ENCODE measurements at regions not wholly inside any gene's neighbourhood (a gene's known extent, or its start where the extent isn't known, plus 50 kb on each side); places are given as distances from the start of the nearest gene placed in this dataset.

GRCh38 chr4:189409158-189409557 lies 531.5 kb upstream of the FRG1 start:
- H3K27me3 ChIP-seq (ENCODE audit: control insufficient read depth in 1 of 2, insufficient read depth in 2 of 2, low read length in 2 of 2): no peaks in the 10 kb centered on the region
- H3K27ac ChIP-seq (ENCODE audit: low read depth in 2 of 2, low read length in 1 of 2): no peak overlapping the region
- H3K4me3 ChIP-seq (ENCODE audit: low read depth in 1 of 2, low read length in 2 of 2): no peak overlapping the region
- H3K9me3 ChIP-seq (ENCODE audit: control insufficient read depth in 2 of 2, insufficient read depth in 1 of 2, low read depth in 1 of 2, low read length in 1 of 2): peaks cover 0 to 2% of the 10 kb centered on the region in 2 donors
- no peaks in the 10 kb centered on the region for H3K4me1 ChIP-seq (ENCODE audit: control insufficient read depth in 2 of 2, insufficient read depth in 2 of 2, low read length in 1 of 2)
- no peaks in the 10 kb centered on the region for H3K36me3 ChIP-seq (ENCODE audit: control insufficient read depth in 2 of 2, insufficient read depth in 2 of 2, low read length in 1 of 2)
- WGBS, 2 donors: 83 to 84% methylated on average over 6 of the region's 6 CpGs

GRCh38 chr4:189414021-189414420 lies 526.7 kb upstream of the FRG1 start:
- Histone ChIP-seq H3K4me3 (ENCODE audit: low read depth in 1 of 2, low read length in 2 of 2) (no peak overlapping the region), H3K36me3 (ENCODE audit: control insufficient read depth in 2 of 2, insufficient read depth in 2 of 2, low read length in 1 of 2) (no peaks in the 10 kb centered on the region), H3K9me3 (ENCODE audit: control insufficient read depth in 2 of 2, insufficient read depth in 1 of 2, low read depth in 1 of 2, low read length in 1 of 2) (peaks cover 0 to 5% of the 10 kb centered on the region in 2 donors), H3K27ac (ENCODE audit: low read depth in 2 of 2, low read length in 1 of 2) (no peak overlapping the region), H3K27me3 (ENCODE audit: control insufficient read depth in 1 of 2, insufficient read depth in 2 of 2, low read length in 2 of 2) (no peaks in the 10 kb centered on the region), H3K4me1 (ENCODE audit: control insufficient read depth in 2 of 2, insufficient read depth in 2 of 2, low read length in 1 of 2) (no peaks in the 10 kb centered on the region)
- WGBS, 2 donors: 65 to 70% methylated on average over 4 of the region's 4 CpGs

DNA sequence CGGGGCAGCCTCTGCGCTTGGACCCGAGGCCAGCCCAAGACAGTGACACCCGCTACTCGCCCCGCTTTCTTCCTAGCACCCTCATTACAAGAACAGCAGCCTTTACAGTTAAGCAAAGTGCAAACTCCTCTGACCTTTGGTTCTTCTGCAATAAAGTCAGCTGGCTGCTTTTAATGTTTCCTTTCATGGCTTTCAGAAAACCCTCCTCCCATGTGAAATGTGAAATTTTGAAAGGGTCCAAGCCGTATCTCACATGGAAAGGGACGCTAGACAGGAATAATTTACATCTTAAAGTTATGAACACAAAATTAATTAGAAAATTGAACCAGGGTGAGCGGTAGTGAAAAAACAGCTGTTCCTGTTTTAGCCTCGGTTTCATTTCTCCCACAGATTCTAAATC lies 520.1 kb upstream of the FRG1 start:
- H3K4me3 ChIP-seq (ENCODE audit: low read depth in 1 of 2, low read length in 2 of 2): no peak overlapping the region
- no peaks in the 10 kb centered on the region for H3K36me3 ChIP-seq (ENCODE audit: control insufficient read depth in 2 of 2, insufficient read depth in 2 of 2, low read length in 1 of 2)
- no peak overlapping the region for H3K27ac ChIP-seq (ENCODE audit: low read depth in 2 of 2, low read length in 1 of 2)
- H3K4me1 ChIP-seq (ENCODE audit: control insufficient read depth in 2 of 2, insufficient read depth in 2 of 2, low read length in 1 of 2): no peaks in the 10 kb centered on the region
- WGBS, 2 donors: 44 to 52% methylated on average over 10 of the region's 10 CpGs
- H3K27me3 ChIP-seq (ENCODE audit: control insufficient read depth in 1 of 2, insufficient read depth in 2 of 2, low read length in 2 of 2): no peaks in the 10 kb centered on the region
- H3K9me3 ChIP-seq (ENCODE audit: control insufficient read depth in 2 of 2, insufficient read depth in 1 of 2, low read depth in 1 of 2, low read length in 1 of 2): peaks cover 0 to 13% of the 10 kb centered on the region in 2 donors

GRCh38 chr4:189436207-189436606 lies 504.5 kb upstream of the FRG1 start:
- Histone ChIP-seq H3K4me1 (ENCODE audit: control insufficient read depth in 2 of 2, insufficient read depth in 2 of 2, low read length in 1 of 2) (no peaks in the 10 kb centered on the region), H3K4me3 (ENCODE audit: low read depth in 1 of 2, low read length in 2 of 2) (no peak overlapping the region), H3K36me3 (ENCODE audit: control insufficient read depth in 2 of 2, insufficient read depth in 2 of 2, low read length in 1 of 2) (no peaks in the 10 kb centered on the region), H3K27me3 (ENCODE audit: control insufficient read depth in 1 of 2, insufficient read depth in 2 of 2, low read length in 2 of 2) (no peaks in the 10 kb centered on the region), H3K27ac (ENCODE audit: low read depth in 2 of 2, low read length in 1 of 2) (no peak overlapping the region), H3K9me3 (ENCODE audit: control insufficient read depth in 2 of 2, insufficient read depth in 1 of 2, low read depth in 1 of 2, low read length in 1 of 2) (peaks cover 3 to 7% of the 10 kb centered on the region in 2 donors)
- 56 to 79% methylated on average over 3 of the region's 3 CpGs for WGBS, 2 donors

DNA sequence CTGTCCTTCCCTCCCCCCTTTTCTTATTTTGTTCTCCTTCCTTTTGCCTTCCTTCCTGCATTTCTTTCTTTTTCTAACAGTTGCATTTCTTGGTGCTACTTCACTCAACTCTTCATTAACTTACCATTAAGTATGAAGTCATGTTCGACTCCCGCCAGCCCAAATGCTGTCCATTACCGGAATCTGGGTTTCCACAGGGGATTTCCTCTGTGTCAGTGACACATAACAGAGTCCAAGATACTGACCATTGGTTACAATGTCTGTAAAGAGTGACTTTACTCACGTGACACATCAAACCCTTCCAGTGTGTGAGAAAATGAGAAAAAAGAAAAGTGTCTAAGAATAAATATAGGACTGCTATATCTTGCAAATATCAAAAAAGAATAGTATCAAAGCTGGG lies 500.0 kb upstream of the FRG1 start:
- no peaks in the 10 kb centered on the region for H3K27me3 ChIP-seq (ENCODE audit: control insufficient read depth in 1 of 2, insufficient read depth in 2 of 2, low read length in 2 of 2)
- no peak overlapping the region for H3K27ac ChIP-seq (ENCODE audit: low read depth in 2 of 2, low read length in 1 of 2)
- WGBS, 2 donors: 76% methylated on average over 4 of the region's 4 CpGs
- H3K36me3 ChIP-seq (ENCODE audit: control insufficient read depth in 2 of 2, insufficient read depth in 2 of 2, low read length in 1 of 2): no peaks in the 10 kb centered on the region
- H3K9me3 ChIP-seq (ENCODE audit: control insufficient read depth in 2 of 2, insufficient read depth in 1 of 2, low read depth in 1 of 2, low read length in 1 of 2): peaks cover 0 to 3% of the 10 kb centered on the region in 2 donors
- H3K4me3 ChIP-seq (ENCODE audit: low read depth in 1 of 2, low read length in 2 of 2): no peak overlapping the region
- no peaks in the 10 kb centered on the region for H3K4me1 ChIP-seq (ENCODE audit: control insufficient read depth in 2 of 2, insufficient read depth in 2 of 2, low read length in 1 of 2)

DNA sequence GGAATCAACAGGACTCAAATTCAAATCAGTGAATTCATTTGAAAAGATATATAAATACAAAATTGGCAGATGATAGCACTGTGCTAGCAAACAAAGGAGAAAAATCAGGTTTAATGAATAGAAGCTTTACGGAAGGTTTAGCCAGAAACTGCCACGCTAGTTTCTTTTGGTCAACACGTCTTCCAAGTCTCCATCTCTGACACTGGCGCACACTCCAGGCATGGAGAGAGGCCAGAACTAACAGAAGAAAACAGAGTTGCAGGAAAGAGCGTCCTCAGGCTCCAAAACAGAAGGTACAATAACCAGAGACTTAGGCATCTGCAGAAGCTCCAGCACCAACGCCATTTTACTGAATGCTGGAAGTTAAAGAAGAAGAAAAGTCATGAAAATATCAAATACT lies 497.3 kb upstream of the FRG1 start:
- H3K9me3 ChIP-seq (ENCODE audit: control insufficient read depth in 2 of 2, insufficient read depth in 1 of 2, low read depth in 1 of 2, low read length in 1 of 2): no peaks in the 10 kb centered on the region
- no peak overlapping the region for H3K27ac ChIP-seq (ENCODE audit: low read depth in 2 of 2, low read length in 1 of 2)
- no peaks in the 10 kb centered on the region for H3K27me3 ChIP-seq (ENCODE audit: control insufficient read depth in 1 of 2, insufficient read depth in 2 of 2, low read length in 2 of 2)
- no peaks in the 10 kb centered on the region for H3K4me1 ChIP-seq (ENCODE audit: control insufficient read depth in 2 of 2, insufficient read depth in 2 of 2, low read length in 1 of 2)
- 45 to 49% methylated on average over 6 of the region's 6 CpGs for WGBS, 2 donors
- no peaks in the 10 kb centered on the region for H3K36me3 ChIP-seq (ENCODE audit: control insufficient read depth in 2 of 2, insufficient read depth in 2 of 2, low read length in 1 of 2)
- H3K4me3 ChIP-seq (ENCODE audit: low read depth in 1 of 2, low read length in 2 of 2): no peak overlapping the region

GRCh38 chr4:189445613-189446012 lies 495.1 kb upstream of the FRG1 start:
- Histone ChIP-seq H3K27me3 (ENCODE audit: control insufficient read depth in 1 of 2, insufficient read depth in 2 of 2, low read length in 2 of 2) (no peaks in the 10 kb centered on the region), H3K27ac (ENCODE audit: low read depth in 2 of 2, low read length in 1 of 2) (no peak overlapping the region), H3K4me3 (ENCODE audit: low read depth in 1 of 2, low read length in 2 of 2) (no peak overlapping the region), H3K36me3 (ENCODE audit: control insufficient read depth in 2 of 2, insufficient read depth in 2 of 2, low read length in 1 of 2) (no peaks in the 10 kb centered on the region), H3K9me3 (ENCODE audit: control insufficient read depth in 2 of 2, insufficient read depth in 1 of 2, low read depth in 1 of 2, low read length in 1 of 2) (peaks cover 0 to 3% of the 10 kb centered on the region in 2 donors), H3K4me1 (ENCODE audit: control insufficient read depth in 2 of 2, insufficient read depth in 2 of 2, low read length in 1 of 2) (no peaks in the 10 kb centered on the region)

DNA sequence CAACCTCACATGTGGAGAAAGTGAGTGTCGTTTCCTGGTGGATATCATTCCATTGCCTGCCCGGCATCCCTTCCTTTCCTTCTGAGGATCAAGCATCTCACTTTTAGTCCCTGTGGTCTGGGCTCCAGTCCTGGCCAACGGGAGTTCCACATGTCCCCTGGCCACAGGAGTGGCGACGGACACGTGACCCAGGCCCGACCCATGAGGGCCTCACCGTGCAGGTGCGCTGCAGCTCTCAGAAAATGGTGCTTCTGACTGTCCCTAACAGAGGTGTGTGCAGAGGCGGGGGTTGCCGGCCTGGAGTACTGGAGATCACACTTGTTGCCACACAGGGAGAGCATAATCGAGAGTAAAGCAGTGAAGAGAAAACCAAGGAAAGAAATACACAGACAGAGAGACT lies 476.9 kb upstream of the FRG1 start:
- H3K27ac ChIP-seq (ENCODE audit: low read depth in 2 of 2, low read length in 1 of 2): no peak overlapping the region
- no peak overlapping the region for H3K4me3 ChIP-seq (ENCODE audit: low read depth in 1 of 2, low read length in 2 of 2)
- 86 to 88% methylated on average over 12 of the region's 12 CpGs for WGBS, 2 donors

DNA sequence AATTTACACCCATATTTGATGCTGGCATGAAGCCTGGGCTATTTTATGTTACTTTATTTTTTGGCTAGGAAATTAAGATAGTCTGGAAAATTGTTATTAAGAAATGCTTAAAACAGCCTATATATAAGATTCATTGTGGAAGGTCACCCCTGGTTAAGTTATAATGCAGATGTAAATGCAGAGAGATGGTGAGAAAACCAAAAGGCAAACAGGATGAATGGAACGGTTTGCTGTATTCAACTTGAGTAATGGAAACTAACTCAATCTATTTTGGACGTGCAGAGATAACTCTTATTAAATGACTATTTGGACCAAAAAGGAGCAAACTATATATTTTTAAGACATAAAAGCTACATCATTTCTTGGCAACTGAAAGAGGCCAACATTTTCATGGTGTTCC lies 446.3 kb upstream of the FRG1 start:
- peaks cover 2 to 19% of the 10 kb centered on the region in 2 donors for H3K9me3 ChIP-seq (ENCODE audit: control insufficient read depth in 2 of 2, insufficient read depth in 1 of 2, low read depth in 1 of 2, low read length in 1 of 2)
- H3K27me3 ChIP-seq (ENCODE audit: control insufficient read depth in 1 of 2, insufficient read depth in 2 of 2, low read length in 2 of 2): no peaks in the 10 kb centered on the region
- 71 to 73% methylated on average over 2 of the region's 2 CpGs for WGBS, 2 donors
- no peak overlapping the region for H3K4me3 ChIP-seq (ENCODE audit: low read depth in 1 of 2, low read length in 2 of 2)
- peaks cover 0 to 3% of the 10 kb centered on the region in 2 donors for H3K4me1 ChIP-seq (ENCODE audit: control insufficient read depth in 2 of 2, insufficient read depth in 2 of 2, low read length in 1 of 2)
- H3K27ac ChIP-seq (ENCODE audit: low read depth in 2 of 2, low read length in 1 of 2): no peak overlapping the region
- no peaks in the 10 kb centered on the region for H3K36me3 ChIP-seq (ENCODE audit: control insufficient read depth in 2 of 2, insufficient read depth in 2 of 2, low read length in 1 of 2)

More for the DNA sequence above, 476.9 kb upstream of the FRG1 start:
- Histone ChIP-seq H3K36me3 (ENCODE audit: control insufficient read depth in 2 of 2, insufficient read depth in 2 of 2, low read length in 1 of 2) (no peaks in the 10 kb centered on the region), H3K4me1 (ENCODE audit: control insufficient read depth in 2 of 2, insufficient read depth in 2 of 2, low read length in 1 of 2) (no peaks in the 10 kb centered on the region), H3K9me3 (ENCODE audit: control insufficient read depth in 2 of 2, insufficient read depth in 1 of 2, low read depth in 1 of 2, low read length in 1 of 2) (peaks cover 0 to 4% of the 10 kb centered on the region in 2 donors), H3K27me3 (ENCODE audit: control insufficient read depth in 1 of 2, insufficient read depth in 2 of 2, low read length in 2 of 2) (no peaks in the 10 kb centered on the region)

DNA sequence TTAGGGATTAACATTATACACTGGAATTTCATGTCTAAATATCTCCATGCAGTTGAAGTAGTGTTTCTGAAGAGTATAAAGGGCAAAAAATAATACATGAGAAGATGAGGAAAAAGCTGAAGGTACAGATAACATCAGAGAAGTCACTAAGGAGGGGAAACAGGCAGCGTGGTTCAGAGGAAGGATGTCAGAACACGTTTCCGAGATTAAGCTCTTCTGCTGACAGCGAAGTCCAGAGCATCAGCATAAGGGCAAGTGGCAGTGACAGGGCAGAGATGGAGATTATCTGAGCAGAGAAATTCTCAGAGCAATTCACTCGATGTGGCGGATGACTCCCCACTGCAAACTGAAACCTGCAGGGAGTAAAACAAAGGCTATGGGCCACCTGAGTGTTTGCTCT lies 443.2 kb upstream of the FRG1 start:
- Histone ChIP-seq H3K36me3 (ENCODE audit: control insufficient read depth in 2 of 2, insufficient read depth in 2 of 2, low read length in 1 of 2) (no peaks in the 10 kb centered on the region), H3K9me3 (ENCODE audit: control insufficient read depth in 2 of 2, insufficient read depth in 1 of 2, low read depth in 1 of 2, low read length in 1 of 2) (peaks cover 2 to 19% of the 10 kb centered on the region in 2 donors), H3K27ac (ENCODE audit: low read depth in 2 of 2, low read length in 1 of 2) (no peak overlapping the region), H3K4me3 (ENCODE audit: low read depth in 1 of 2, low read length in 2 of 2) (no peak overlapping the region), H3K4me1 (ENCODE audit: control insufficient read depth in 2 of 2, insufficient read depth in 2 of 2, low read length in 1 of 2) (peaks cover 0 to 3% of the 10 kb centered on the region in 2 donors), H3K27me3 (ENCODE audit: control insufficient read depth in 1 of 2, insufficient read depth in 2 of 2, low read length in 2 of 2) (no peaks in the 10 kb centered on the region)
- 51 to 61% methylated on average over 6 of the region's 6 CpGs for WGBS, 2 donors

Measured in esophagus (tissue), 2 donors.